Embryonic facial prominence (tissue), 1 donor: ENCODE measurements at regions not wholly inside any gene's neighbourhood (a gene's known extent, or its start where the extent isn't known, plus 50 kb on each side); places are given as distances from the start of the nearest gene placed in this dataset.

Experiments
- DNase-seq: peaks from one replicate; pipeline ENCODE4 v3.0.0-alpha.2; 2016; ENCODE audit errors: extremely low spot score

DNA sequence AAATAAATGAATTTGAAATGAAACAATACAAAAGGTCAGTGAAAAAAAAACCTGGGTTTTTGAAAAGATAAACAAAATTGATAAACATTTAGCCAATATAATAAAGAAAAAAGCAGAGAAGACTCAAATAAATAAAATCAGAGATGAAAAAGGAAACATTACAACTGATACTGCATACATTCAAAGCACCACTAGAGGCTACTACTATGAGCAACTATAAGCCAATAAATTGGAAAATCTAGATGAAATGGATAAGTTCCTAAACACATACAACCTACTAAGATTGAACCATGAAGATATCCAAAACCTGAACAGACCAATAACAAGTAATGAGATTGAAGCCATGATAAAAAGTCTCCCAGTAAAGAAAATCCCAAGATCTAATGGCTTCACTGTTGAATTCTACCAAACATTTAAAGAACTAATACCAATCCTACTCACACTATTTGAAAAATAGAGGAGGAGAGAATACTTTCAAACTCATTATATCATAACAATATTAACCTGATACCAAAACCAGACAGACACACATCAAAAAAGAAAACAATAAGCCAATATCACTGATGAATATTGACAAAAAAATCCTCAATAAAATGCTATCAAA, 80.8 kb upstream of the CERS6 start:
- DNase-seq: no peak

DNA sequence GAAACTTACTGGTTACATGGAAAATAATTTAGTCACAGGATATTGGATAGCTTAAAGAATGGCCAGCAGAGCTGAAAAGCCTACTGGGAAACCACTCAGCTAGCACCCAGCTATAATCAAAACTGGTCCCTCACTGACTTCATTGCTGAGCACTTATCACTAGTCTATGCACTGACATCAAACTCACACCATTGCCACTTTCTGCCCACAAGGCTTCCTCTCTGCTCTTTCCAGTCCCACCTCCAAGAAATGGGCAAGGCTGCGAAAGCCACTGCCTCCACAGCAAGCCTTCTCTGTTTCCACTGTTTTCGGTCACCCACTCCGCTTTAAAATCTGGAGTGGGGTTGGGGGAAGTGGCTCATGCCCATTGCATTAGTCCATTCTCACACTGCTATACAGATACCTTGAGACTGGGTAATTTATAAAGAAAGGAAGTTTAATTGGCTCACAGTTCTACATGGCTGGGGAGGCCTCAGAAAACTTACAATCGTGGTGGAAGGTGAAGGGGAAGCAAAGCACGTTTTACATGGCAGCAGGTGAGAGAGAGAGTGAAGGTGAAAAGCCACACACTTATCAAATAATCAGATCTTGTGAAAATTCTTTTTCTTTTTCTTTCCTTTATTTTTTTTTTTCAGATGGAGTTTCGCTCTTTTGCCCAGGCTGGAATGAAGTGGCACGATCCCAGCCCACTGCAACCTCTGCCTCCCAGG, 77.0 kb upstream of the CERS6 start:
- no peak for DNase-seq

DNA sequence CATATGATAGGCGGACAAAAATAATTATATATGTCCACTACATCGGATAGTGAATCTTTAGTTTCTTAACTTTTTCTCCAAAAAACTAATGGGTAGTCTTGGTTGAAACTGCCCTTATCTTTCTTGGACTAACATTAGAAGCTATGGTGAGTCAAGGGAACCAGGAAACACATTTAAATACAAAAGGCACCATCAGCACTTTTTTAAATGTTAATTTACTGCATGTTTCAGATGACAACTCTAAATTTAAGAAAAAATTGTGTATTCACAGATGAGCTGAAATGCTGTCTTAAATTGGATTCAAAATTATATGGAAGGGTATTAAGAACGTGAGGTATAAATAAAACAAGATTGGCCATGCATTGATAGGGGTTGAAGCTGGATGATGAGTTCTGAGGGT, 75.6 kb upstream of the CERS6 start:
- no peak for DNase-seq

DNA sequence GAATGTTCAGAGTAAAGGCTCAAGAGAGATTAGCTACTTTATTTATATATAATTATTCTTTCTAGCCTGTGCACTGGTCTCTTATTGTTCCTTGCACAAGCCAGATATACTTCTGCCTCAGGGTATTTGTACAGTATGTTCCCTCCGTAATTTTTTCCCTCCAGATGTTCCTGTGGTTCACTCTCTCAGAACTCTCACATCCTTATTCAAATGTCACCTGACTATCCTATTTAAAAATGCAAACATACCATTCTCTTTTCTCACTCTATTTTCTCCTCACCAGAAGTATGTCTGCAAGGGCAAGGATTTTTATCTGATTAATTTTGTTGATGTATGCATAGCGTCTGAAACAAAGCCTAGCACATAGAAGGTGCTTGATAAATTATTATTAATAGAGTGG, 64.0 kb upstream of the CERS6 start:
- DNase-seq: no peak

DNA sequence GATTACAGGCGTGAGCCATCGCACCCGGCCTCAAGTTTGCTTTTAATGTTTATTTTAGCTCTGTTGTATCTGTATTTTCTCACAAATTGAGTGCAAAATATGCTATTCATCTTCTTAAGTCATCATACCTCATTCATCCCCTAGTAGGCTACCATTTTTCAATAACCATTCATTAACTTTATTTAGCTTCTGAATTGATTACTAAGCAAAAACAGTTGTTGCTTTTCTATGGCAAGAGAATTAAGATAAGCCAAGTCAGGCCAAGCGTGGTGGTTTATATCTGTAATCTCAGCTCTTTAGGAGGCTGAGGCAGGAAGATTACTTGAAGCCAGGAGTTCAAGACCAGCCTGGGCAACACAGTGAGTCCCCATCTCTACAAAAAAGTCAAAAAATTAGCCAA, 63.3 kb upstream of the CERS6 start:
- DNase-seq: no peak

DNA sequence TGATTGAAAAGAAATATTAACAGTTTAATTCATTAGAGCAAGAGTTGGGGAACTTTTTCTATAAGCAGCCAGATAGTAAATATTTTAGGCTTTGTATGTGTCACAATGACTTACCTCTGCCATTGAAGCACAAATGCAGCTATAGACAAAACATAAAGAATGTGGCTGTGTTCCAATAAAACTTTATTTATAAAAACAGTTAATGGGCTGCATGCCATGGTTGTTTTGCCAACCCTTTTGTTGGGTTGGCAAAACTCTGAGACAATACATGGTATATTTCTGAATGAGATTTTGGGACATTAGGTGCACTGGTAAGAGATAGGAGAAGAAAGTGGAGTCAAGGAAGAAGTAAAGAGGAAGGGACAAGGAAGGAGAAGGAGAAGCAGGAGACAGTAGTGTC, 61.8 kb upstream of the CERS6 start:
- DNase-seq: no peak

DNA sequence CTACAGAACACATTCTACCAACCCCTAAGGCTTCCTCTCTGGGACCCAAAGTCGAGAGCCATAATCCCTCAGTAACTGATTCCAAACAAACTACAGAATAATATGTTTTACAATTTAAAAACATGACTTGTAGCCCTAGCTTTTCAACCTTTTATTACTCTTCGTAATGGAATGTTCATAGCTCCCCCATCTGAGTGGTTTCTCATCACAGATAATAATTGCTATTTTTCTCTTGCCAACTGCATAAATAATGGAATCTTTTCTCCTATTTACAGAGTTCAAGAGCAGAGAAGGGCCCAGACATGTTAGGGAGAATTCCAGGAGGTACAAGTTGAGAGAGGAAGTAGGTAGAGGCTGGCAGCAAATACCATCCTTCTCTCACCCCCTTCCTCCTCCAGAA, 59.9 kb upstream of the CERS6 start:
- no peak for DNase-seq

DNA sequence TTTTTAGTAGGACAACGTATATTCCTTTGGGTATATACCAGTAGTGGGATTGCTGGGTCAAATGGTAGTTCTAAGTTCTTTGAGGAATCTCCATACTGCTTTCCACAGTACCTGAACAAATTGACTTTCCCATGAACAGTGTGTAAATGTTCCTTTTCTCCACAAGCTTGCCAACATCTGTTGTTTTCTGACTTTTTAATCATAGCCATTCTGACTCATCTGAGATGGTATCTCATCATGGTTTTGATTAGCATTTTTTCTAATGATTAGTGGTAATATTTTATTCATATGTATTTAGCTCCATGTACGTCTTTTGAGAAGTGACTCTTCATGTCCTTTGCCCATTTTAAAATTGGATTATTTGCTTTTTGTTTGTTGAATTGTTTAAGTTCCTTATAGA, 58.4 kb upstream of the CERS6 start:
- DNase-seq: no peak

DNA sequence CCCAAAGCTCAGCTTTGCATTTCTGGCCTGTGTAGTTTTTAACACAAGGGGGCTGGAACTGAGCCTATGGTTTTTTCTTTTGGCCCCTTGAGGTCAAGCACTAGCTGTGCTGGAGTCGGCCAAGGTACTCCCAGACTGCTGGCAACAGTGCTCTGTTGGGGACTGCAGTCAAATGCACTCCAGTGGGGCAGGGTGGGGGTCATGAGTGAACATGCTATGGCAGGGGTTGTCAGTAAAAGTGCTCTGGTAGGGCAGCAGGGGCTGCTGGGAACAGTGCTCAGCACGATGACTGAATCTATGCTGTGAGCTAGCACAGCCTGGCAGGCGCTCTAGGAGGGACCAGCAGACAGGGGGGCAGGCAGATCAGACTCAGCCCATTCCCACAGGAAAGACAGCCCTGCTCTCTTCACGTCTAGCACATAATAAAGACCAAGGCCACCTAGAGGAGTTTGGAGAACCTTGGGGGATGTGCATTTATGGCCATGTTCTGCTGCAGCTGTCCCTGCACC, 55.0 kb upstream of the CERS6 start:
- no peak for DNase-seq

DNA sequence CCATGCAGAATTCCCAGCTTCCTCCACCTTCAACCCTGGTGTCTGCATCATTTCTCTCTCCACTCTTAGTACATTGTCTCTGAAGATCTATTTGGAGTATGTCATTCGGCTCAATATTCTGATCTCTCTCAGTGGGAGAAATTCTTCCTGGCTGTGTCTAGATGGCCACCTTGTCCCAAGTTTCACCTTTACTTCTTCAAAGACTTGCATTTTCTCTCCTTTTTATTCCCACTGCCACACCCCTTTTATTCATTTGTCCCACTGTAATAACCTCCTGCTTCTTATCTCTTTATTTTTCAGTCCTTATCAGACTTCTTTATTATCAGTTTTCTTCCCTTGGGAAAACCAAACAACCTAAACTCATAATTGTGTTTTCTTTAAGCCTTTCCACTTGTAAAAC, 54.3 kb upstream of the CERS6 start:
- no peak for DNase-seq

DNA sequence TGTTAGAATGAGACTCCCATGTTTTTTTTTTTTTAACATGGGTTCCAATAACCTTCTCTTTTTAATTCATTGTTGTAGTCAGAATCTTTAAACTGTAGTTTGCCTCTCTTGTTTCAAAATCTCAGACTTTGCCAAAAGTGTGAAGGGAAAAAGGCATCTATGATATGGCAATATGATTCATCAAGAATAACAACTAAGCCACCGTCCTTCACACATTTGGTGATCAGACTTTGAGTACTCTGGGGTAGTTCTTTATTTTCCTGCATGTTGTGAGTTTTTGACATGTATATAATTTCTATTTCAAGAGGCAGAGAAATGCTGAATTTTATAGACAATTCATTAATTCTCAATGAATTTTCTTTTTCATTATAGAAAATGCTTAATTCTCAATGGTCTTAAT, 53.5 kb upstream of the CERS6 start:
- no peak for DNase-seq

DNA sequence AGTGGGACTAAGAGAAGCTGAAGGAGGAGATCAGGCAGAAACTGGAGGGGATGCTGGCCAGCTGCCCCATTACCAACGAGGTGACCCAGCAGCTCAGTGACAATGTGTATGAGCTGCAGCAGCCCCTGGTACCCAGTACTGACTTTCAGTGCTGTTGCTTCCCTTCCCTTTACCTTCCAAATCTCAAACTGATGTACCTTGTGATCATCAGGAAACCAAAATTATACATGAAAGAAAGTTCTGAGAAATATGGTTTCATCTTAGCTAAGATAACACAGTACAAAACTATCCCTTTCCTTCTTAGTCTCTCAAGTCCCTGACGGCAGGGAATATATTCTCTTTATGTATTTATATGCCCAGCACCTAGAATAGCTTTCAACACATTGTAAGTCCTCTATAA, 52.3 kb upstream of the CERS6 start:
- DNase-seq: no peak

DNA sequence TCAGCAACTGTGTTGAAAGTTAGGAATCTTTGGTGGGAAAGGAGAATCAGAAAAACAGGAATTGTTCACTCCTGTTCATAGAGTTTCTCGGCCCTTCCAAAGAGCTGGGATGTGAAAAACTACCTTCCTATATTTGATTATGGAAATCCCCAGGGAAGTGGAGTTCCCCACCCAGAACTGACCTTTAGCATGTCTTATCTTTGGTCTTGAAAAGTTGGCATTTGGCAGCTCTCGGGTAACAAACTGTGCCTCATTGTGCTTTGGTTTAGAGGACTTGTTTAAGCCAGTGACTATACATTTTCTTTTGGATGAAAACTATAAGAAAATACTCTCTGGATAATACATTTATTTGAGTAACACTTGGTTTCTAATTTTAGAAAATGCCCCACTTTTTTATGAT, 51.3 kb upstream of the CERS6 start:
- no peak for DNase-seq
